ENCODE measurements at regions not wholly inside any gene's neighbourhood (a gene's known extent, or its start where the extent isn't known, plus 50 kb on each side); places are given as distances from the start of the nearest gene placed in this dataset.

- TF ChIP-seq EP300 (IDR thresholded peaks at IDR 0.05), result no peak
- TF ChIP-seq POLR2A (IDR thresholded peaks at IDR 0.05), result no peak
- TF ChIP-seq CTCF (IDR thresholded peaks at IDR 0.05), result no peak
These were observed 690.0 kb downstream of the ARHGAP15 start for GRCh38 chr2:143819190-143819735.
